DMS53 treated with DMSO at 0.1 percent for 48 hours (cell line): ENCODE measurements at regions not wholly inside any gene's neighbourhood (a gene's known extent, or its start where the extent isn't known, plus 50 kb on each side); places are given as distances from the start of the nearest gene placed in this dataset.

Experiments
- DNase-seq: peaks from one replicate; lab custom pipeline; 2025; ENCODE audit not compliant: unreplicated experiment; lab: John Stamatoyannopoulos, UW

- no peak for DNase-seq
Measured at GRCh38 chrX:19172741-19173140, 50.5 kb upstream of the ADGRG2 start.

DNA sequence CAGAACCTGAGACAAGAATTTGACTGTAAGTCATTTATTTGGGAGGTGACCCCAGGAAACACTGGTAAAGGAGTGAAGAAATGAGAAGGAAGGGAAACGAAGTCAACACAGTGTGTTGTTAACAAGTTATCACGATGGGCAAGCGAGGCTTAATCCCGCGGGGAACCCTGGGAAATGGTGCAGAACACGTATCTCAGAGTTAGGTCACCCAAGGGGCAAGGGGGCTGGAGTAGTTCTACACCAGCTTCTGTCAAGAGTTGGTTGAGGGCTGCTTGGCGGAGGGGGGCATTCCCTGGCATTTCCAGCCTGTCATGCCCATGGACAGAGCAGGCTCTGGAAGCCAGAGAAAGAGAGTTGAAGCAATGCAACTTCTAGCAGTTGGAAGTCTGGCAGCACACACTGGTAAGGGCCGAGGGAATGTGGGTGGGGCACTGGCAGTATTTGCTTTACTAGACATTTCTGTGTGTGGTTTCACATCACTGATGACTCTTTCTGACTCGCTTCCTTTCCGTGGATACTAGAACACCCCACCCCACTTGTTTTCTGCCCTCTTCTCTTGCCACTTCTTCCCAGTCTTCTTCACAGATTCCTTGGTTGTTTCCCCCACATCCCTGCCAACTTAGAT, 52.2 kb upstream of the ADGRG2 start:
- no peak for DNase-seq

DNA sequence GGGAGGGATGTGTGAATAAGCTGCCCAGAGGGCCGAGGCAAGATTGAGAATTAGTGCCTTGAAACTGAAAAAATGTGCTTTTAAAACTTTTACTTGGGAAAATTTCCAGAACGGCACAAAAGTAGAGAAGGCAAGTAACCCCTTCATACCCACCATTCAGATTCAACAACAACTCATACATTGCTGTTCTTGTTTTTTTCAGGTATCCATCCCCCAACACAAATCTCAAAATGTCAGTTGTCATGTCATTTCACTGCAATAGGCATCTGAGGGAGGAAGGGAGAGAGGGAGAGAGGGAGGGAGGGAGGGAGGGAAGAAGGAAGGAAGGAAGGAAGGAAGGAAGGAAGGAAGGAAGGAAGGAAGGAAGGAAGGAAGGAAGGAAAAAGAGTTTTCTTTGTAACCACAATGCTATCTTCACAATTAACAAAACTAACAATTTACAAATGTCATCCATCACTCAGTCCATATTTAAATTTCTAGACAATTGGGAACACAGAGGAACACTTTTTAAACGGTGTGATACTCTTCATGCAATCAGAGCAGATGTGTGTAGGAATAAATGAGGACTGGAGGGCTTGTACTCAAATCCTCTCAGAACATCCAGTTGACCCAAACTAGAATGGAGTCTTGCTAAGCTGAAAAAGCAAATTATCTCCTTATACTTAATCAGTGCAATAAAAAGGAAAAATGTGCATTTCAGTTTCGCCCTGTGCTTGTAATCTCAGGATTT, 54.8 kb upstream of the ADGRG2 start:
- no peak for DNase-seq

GRCh38 chrX:19177721-19178120, 55.5 kb upstream of the ADGRG2 start:
- no peak for DNase-seq

DNA sequence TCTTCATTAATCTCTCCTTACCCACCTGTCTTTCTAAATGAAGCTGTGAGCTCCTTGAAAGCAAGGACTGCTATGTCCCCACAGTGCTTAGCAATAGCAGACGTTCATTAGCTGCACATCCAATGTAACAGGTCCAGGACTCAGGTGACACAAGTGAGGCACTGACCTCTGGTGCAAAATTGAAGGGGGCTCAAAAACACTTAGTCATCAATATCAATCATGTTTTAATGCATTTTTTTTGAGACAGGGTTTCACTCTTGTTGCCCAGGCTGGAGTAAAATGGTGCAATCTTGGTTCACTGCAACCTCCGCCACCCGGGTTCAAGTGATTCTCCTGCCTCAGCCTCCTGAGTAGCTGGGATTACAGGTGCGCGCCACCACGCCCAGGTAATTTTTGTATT, 56.1 kb upstream of the ADGRG2 start:
- DNase-seq, result no peak

DNA sequence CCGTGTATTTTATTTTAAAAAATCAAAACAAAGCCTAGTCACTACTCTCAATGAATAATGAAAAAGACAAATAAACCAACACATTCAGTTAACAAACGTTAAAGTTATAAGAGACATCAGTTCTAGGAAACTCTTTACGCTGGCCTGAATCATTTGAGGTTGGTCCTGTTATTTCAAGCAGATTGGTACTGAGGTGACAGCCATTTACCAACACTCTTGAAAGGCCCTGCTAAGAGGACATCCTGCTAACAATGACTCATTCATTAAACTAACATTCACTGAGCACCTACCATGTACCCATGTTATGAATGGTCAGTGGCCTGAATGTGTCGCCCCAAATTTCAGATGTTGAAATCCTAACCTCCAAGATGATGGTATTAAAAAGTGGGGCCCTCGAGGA, 57.1 kb upstream of the ADGRG2 start:
- DNase-seq, result peak; percentile 3

- no peak for DNase-seq
Measured at GRCh38 chrX:19181345-19181744, 59.1 kb upstream of the ADGRG2 start.

DNA sequence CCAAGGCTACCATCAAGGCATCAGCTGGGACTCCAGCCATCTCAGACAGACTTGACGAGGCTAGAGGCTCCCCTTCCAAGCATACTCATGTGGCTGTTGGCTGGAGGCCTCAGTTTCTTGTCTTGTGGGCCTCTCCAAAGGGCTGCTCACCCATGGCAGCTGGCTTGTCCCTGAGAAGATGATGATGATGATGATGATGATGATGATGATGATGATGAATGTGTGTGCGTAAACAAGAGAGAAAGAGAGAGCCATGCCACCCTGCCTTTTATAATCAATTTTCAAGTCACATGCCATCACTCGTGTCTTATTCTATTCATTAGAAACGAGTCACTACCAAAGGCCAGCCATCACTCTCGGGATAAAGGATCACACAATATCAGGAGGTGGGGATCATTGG, 60.5 kb upstream of the ADGRG2 start:
- no peak for DNase-seq

DNA sequence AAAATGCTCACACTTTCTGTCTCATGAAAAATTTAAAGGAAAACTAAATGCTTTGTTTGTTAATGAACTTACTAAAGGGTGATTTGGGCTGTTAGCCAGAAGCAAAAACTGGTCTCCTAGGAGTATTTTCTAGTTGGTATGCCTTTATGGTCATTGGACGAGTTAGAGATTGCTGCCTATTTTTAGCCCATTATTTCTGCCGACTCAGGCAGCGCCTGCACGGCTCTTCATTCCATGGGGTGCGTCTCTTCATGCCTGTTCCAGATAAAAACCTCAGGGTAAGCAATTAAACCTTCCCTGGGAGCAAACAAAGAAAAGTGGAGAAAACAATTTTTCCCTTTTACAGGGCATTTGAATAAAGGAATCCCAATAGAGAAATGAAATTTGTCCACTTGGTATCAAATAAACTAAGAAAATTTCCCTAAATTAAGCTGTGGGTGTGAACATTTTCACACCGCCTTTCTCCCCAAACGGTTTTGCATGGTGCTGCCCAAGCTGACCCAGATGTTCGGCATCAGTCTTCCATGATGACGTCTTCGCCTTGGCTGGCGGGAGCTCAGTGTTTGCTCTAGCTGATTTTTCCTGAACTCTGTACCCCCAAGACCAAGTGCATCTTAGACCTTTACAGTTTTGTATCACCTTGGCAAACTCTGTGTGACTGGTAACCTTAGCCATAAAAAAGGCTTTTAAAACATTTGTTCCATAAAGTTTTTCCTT, 61.7 kb upstream of the ADGRG2 start:
- no peak for DNase-seq

DNA sequence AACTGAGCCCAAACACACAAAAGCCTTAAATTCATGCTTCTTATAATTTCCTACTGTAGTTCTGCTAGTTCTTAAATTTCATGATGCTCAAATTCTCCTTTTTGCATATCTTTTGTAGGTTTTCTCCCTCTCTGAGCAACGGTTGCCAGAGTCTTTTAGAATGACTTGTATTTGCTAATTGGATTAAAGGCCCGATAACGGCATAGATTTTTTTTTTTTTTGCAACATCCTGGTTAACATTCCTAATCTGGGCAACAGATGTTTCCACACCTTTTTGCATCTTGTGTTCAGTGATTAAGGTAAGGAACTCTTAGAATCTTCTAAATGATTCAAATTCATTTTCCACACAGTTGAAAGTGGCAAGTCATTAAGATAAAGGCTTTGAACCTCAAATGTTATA, 66.3 kb upstream of the ADGRG2 start:
- no peak for DNase-seq

DNA sequence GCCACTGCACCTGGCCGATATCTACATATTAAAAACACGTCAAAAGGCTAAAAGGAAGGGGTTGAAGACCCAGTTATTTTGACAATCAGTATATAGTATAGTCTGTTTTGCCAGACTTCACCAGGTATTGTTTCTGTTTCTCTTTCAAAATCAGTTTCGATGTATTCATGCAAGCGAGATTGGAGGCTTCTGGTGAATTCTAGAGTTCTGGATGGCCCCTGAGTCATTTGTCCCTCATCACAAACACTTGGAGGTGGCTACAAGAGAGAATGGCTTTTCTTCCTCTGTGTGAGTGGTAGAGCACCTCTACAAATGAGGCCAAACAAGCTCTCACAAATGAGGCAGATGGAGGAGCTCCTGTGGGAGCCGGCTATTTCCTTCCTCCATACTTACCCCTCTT, 68.6 kb upstream of the ADGRG2 start:
- no peak for DNase-seq

DNA sequence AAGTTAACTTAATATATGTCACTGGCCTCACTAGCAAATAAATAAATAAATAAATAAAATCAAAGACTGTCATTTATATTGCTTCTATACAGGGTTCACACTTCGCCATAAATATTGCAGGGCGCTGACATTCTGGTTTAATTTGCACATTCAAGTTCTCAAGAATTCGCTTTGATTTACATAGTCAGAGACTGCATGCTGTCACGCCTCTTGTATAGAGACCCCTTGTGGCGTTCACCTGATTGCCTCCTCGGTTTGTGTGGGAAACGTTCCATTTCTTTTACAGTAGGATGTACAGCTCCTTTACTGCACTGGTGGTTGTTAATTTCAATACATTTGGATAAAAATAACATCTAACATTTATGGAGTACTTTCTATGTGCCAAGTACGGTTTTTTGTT, 71.3 kb upstream of the ADGRG2 start:
- DNase-seq, result no peak

DNA sequence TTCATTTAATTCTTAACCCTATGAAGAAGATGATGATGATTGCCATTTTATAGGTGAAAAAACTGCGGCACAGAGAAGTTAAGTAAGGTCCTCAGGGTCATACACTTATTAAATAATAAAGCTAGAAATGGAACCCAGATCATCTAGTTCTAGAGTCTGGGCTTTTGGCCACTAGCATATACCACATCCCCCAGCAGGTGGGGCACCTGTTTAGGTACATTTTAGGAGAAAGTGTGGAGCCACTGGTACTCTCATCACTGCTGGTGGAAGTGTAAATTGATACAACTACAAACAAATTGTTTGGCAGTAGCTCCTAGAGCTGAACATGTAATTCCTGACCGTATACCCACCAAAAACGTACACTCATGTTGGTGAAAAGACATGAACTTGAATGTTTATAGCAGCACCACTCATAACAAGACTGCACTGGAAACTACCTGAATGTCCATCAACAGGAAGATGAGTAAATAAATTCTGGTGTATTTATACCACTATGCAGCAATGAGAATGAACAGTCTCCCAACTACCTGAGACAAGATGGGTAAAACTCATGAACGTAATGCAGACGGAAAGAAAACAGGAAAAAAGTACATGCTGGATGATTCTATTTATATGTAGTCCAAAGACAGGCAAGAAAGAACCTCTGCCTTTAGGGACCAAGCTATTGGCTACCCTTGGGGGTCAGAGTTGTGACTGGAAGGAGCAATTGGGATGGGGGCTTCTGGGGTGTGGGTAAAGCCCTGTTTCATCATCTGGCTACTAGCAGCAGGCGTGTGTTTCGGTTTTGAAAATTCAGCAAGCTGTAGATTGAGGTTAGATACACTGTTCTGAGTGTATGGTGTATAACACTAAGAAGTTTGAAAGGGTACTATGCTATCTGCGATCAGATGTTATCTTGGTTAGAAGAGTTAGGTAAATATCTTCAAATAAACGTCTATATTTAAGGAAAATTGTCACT, 72.3 kb upstream of the ADGRG2 start:
- DNase-seq, result no peak

DNA sequence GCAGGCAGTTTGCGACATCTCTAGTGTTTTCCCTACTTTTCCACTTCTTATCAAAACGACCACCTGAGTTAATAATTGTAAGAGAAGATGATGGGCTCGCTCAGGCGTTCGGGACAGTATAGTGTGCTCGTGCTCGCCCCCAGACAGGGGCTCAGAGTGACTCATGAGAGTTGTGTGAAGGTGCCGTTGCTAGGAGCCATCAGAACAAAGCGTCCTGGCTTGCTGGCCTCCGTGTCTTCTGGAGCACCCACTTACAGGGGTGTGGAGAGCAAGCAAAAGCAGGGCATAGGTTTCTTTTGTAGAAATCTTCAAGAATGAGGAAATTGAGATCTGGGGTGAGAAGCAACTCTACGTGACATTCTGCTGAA, 73.0 kb upstream of the ADGRG2 start:
- DNase-seq, result no peak

DNA sequence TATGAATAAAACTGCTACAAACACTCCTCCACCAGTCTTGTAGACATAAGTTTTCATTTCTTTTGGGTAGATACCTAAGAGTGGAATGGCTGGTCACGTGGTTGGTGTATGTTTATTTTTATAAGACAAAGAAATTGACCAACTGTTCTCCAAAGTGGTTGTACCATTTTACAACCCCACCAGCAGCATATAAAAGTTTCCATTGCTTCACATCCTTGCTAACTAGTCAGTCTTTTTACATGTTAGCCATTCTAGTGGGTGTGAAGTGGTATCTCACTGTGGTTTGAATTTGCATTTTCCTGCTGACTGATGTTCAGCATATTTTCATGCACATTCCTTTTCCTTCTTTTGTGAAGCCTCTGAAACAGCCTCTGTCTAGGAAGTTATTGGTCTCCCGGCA, 76.2 kb upstream of the ADGRG2 start:
- DNase-seq, result no peak

- no peak for DNase-seq
Measured at GRCh38 chrX:19202171-19202570, 79.9 kb upstream of the ADGRG2 start.

DNA sequence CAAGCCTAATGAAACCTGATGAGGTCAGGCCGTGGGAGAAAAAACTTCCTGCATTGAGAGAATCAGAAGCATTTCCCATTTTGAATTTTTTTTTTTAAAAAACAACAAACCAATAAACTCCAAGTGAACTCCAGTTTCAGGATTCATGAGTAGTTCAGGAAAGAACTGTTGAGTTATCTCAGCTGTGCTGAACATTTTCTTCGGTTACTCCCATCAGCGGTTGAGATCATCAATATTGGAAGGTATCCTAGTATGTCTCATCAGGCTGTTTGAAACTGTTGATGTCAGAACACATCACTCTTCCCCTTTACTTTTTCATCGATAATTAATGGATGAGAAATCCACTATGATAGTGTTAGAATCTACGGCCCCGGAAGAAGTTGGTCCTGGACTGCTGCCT, 82.4 kb upstream of the ADGRG2 start:
- DNase-seq, result no peak

- DNase-seq, result peak; percentile 9
Measured at GRCh38 chrX:19212037-19212436, 89.8 kb upstream of the ADGRG2 start.

GRCh38 chrX:19213610-19214152, 91.4 kb upstream of the ADGRG2 start:
- no peak for DNase-seq

GRCh38 chrX:19214311-19214710, 92.0 kb upstream of the ADGRG2 start:
- DNase-seq, result no peak

DNA sequence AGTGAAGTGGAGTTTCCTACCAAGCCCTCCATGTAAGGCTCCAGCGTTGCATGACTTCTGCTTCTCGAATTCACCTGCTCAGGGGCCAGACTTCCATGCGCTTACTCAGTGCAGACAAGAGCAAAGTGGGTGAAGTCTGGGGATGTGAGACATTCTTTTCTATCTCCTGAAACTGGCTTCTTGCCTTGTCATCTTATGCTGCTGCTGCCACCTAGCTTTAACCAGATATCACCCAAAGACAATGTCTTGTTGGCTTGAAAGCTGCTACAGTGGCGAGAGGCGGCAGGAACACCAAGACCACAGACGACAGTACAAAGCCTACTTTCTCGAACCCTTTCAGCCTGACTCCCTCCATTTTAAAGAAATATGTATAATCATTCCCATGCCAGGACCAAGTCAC, 103.6 kb upstream of the ADGRG2 start:
- DNase-seq, result peak; percentile 25
